Liver (tissue), 8 donors: ENCODE measurements at regions not wholly inside any gene's neighbourhood (a gene's known extent, or its start where the extent isn't known, plus 50 kb on each side); places are given as distances from the start of the nearest gene placed in this dataset.

Experiments
- DNase-seq: peaks from one replicate; pipeline ENCODE4 v3.0.0-alpha.2; 2017; ENCODE audit warnings: low spot score
- H3K27ac ChIP-seq, 2 donors: one replicate each; pipeline ENCODE4 v1.7.0; 2013; ENCODE audit warnings: inconsistent platforms in 2 of 2, low read length in 2 of 2, control low read depth in 1 of 2, low read depth in 1 of 2, mild to moderate bottlenecking in 1 of 2
- H3K27me3 ChIP-seq, 4 donors: one replicate each; pipeline versions ENCODE4 v1.6.1 to v1.7.0; 2013; ENCODE audit warnings: low read length in 3 of 4, inconsistent platforms in 1 of 4, mild to moderate bottlenecking in 1 of 4, moderate library complexity in 1 of 4; ENCODE audit not compliant: control insufficient read depth in 4 of 4, insufficient read depth in 4 of 4
- H3K36me3 ChIP-seq, 4 donors: one replicate each; pipeline versions ENCODE4 v1.6.1 to v1.7.0; 2013; ENCODE audit warnings: low read length in 3 of 4, mild to moderate bottlenecking in 3 of 4, low read depth in 1 of 4, moderate library complexity in 1 of 4; ENCODE audit not compliant: control insufficient read depth in 4 of 4, insufficient read depth in 3 of 4
- H3K4me1 ChIP-seq, 4 donors: one replicate each; pipeline versions ENCODE4 v1.6.1 to v1.7.0; 2013; ENCODE audit warnings: low read length in 3 of 4, mild to moderate bottlenecking in 3 of 4, moderate library complexity in 1 of 4; ENCODE audit not compliant: control insufficient read depth in 4 of 4, insufficient read depth in 4 of 4
- H3K4me3 ChIP-seq, 3 donors: one replicate each; pipeline versions ENCODE4 v1.6.1 to v1.7.0; 2013; ENCODE audit warnings: low read length in 3 of 3, control low read depth in 1 of 3, low read depth in 1 of 3, mild to moderate bottlenecking in 1 of 3
- H3K9ac ChIP-seq, 2 donors: one replicate each; pipeline ENCODE4 v1.7.0; 2013; ENCODE audit warnings: low read length in 2 of 2, mild to moderate bottlenecking in 2 of 2, moderate library complexity in 2 of 2, control low read depth in 1 of 2, low read depth in 1 of 2
- H3K9me3 ChIP-seq, 4 donors: one replicate each; pipeline versions ENCODE4 v1.6.1 to v1.7.0; 2013; ENCODE audit warnings: low read length in 3 of 4; ENCODE audit not compliant: control insufficient read depth in 4 of 4
- EGR1 ChIP-seq, 2 donors: IDR thresholded peaks; 2 replicates each; pipeline ENCODE4 v1.6.1; 2016 to 2018; ENCODE audit warnings: antibody characterized with exemption in 2 of 2, low read depth in 2 of 2
- FOXA1 ChIP-seq: IDR thresholded peaks from 2 replicates; pipeline ENCODE4 v1.6.1; 2016; ENCODE audit warnings: antibody characterized with exemption
- FOXA2 ChIP-seq: IDR thresholded peaks from 2 replicates; pipeline ENCODE4 v1.6.1; 2016; ENCODE audit warnings: antibody characterized with exemption
- GABPA ChIP-seq, 2 donors: IDR thresholded peaks in 1 of 2; conservative IDR thresholded peaks in 1 of 2; 2 replicates each; pipeline ENCODE4 v1.6.1; 2016; ENCODE audit warnings: antibody characterized with exemption in 2 of 2, mild to moderate bottlenecking in 1 of 2, moderate library complexity in 1 of 2
- HNF4A ChIP-seq, 2 donors: conservative IDR thresholded peaks; 2 replicates each; pipeline ENCODE4 v1.6.1; 2016; ENCODE audit warnings: antibody characterized with exemption in 2 of 2, mild to moderate bottlenecking in 2 of 2
- HNF4G ChIP-seq: IDR thresholded peaks from 2 replicates; pipeline ENCODE4 v1.6.1; 2016; ENCODE audit warnings: antibody characterized with exemption
- JUND ChIP-seq, 2 donors: IDR thresholded peaks; 2 replicates each; pipeline ENCODE4 v1.6.1; 2016; ENCODE audit warnings: antibody characterized with exemption in 2 of 2
- NR2F2 ChIP-seq: IDR thresholded peaks from 2 replicates; pipeline ENCODE4 v1.6.1; 2016; ENCODE audit warnings: antibody characterized with exemption
- RAD21 ChIP-seq, 2 donors: IDR thresholded peaks; 2 replicates each; pipeline ENCODE4 v1.6.1; 2016; ENCODE audit warnings: antibody characterized with exemption in 2 of 2, mild to moderate bottlenecking in 2 of 2
- RXRA ChIP-seq, 2 donors: IDR thresholded peaks; 2 replicates each; pipeline ENCODE4 v1.6.1; 2017 to 2018; ENCODE audit warnings: antibody characterized with exemption in 2 of 2, mild to moderate bottlenecking in 1 of 2
- SP1 ChIP-seq: IDR thresholded peaks from 2 replicates; pipeline ENCODE4 v1.6.1; 2018; ENCODE audit warnings: antibody characterized with exemption, mild to moderate bottlenecking
- TAF1 ChIP-seq: conservative IDR thresholded peaks from 2 replicates; pipeline ENCODE4 v1.6.1; 2016; ENCODE audit warnings: antibody characterized with exemption, mild to moderate bottlenecking
- YY1 ChIP-seq: IDR thresholded peaks from 2 replicates; pipeline ENCODE4 v1.6.1; 2016; ENCODE audit warnings: antibody characterized with exemption, mild to moderate bottlenecking
- ZBTB33 ChIP-seq: IDR thresholded peaks from 2 replicates; pipeline ENCODE4 v1.6.1; 2016; ENCODE audit warnings: antibody characterized with exemption
- WGBS: extraction: QIAGEN DNeasy Blood & Tissue Kit; methylation state at CpG from one replicate; pipeline ENCODE4 v1.1.7; 2013; 5-methylcytosine and 5-hydroxymethylcytosine counted together
- TF ChIP-seq, protein P1 (sequence below): IDR thresholded peaks from 2 replicates; pipeline ENCODE4 v1.6.1; 2016; ENCODE audit warnings: antibody characterized with exemption, mild to moderate bottlenecking
- TF ChIP-seq, protein P2 (sequence below): fragments of 150-350 bp; IDR thresholded peaks from 2 replicates; pipeline ENCODE4 v1.5.1; 2017; ENCODE audit warnings: improper control_type of control experiment, low read depth, low read length; ENCODE audit not compliant: missing input control
- TF ChIP-seq, protein P3 (sequence below): IDR thresholded peaks from 2 replicates; pipeline ENCODE4 v1.6.1; 2016; ENCODE audit warnings: antibody characterized with exemption
- TF ChIP-seq, protein P4 (sequence below): IDR thresholded peaks from 2 replicates; pipeline ENCODE4 v1.6.1; 2016; ENCODE audit warnings: antibody characterized with exemption
- donor health status: healthy.
- donor health status: healthy.
- donor health status: healthy.
- donor health status: healthy.
- donor health status: healthy.

- WGBS = 98% methylated on average over 4 of the region's 4 CpGs
- Histone ChIP-seq H3K27me3 (no peaks in the 10 kb centered on the region), H3K9ac (no peak overlapping the region), H3K36me3 (no peaks in the 10 kb centered on the region), H3K4me3 (no peak overlapping the region), H3K27ac (no peak overlapping the region), H3K4me1 (no peaks in the 10 kb centered on the region), H3K9me3 (peaks cover 0 to 1% (median 0%) of the 10 kb centered on the region in 4 donors)
- TF ChIP-seq, protein P1, sequence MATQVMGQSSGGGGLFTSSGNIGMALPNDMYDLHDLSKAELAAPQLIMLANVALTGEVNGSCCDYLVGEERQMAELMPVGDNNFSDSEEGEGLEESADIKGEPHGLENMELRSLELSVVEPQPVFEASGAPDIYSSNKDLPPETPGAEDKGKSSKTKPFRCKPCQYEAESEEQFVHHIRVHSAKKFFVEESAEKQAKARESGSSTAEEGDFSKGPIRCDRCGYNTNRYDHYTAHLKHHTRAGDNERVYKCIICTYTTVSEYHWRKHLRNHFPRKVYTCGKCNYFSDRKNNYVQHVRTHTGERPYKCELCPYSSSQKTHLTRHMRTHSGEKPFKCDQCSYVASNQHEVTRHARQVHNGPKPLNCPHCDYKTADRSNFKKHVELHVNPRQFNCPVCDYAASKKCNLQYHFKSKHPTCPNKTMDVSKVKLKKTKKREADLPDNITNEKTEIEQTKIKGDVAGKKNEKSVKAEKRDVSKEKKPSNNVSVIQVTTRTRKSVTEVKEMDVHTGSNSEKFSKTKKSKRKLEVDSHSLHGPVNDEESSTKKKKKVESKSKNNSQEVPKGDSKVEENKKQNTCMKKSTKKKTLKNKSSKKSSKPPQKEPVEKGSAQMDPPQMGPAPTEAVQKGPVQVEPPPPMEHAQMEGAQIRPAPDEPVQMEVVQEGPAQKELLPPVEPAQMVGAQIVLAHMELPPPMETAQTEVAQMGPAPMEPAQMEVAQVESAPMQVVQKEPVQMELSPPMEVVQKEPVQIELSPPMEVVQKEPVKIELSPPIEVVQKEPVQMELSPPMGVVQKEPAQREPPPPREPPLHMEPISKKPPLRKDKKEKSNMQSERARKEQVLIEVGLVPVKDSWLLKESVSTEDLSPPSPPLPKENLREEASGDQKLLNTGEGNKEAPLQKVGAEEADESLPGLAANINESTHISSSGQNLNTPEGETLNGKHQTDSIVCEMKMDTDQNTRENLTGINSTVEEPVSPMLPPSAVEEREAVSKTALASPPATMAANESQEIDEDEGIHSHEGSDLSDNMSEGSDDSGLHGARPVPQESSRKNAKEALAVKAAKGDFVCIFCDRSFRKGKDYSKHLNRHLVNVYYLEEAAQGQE = no peak
- no peak for TF ChIP-seq HNF4A (conservative IDR thresholded peaks at IDR 0.05)
- no peak for TF ChIP-seq NR2F2
- no peak for TF ChIP-seq RXRA (IDR thresholded peaks at IDR 0.05)
- no peak for TF ChIP-seq HNF4G
- TF ChIP-seq, protein P2, sequence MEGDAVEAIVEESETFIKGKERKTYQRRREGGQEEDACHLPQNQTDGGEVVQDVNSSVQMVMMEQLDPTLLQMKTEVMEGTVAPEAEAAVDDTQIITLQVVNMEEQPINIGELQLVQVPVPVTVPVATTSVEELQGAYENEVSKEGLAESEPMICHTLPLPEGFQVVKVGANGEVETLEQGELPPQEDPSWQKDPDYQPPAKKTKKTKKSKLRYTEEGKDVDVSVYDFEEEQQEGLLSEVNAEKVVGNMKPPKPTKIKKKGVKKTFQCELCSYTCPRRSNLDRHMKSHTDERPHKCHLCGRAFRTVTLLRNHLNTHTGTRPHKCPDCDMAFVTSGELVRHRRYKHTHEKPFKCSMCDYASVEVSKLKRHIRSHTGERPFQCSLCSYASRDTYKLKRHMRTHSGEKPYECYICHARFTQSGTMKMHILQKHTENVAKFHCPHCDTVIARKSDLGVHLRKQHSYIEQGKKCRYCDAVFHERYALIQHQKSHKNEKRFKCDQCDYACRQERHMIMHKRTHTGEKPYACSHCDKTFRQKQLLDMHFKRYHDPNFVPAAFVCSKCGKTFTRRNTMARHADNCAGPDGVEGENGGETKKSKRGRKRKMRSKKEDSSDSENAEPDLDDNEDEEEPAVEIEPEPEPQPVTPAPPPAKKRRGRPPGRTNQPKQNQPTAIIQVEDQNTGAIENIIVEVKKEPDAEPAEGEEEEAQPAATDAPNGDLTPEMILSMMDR = no peak
- no peak for TF ChIP-seq YY1
- no peak for TF ChIP-seq EGR1 (IDR thresholded peaks at IDR 0.05; ENCODE audit: low read depth in 2 of 2)
- TF ChIP-seq FOXA2 = no peak
- TF ChIP-seq JUND (IDR thresholded peaks at IDR 0.05) = no peak
- no peak for TF ChIP-seq RAD21 (IDR thresholded peaks at IDR 0.05)
- TF ChIP-seq, protein P3, sequence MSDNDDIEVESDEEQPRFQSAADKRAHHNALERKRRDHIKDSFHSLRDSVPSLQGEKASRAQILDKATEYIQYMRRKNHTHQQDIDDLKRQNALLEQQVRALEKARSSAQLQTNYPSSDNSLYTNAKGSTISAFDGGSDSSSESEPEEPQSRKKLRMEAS = no peak
- TF ChIP-seq GABPA (IDR thresholded peaks at IDR 0.05 in 1 of 2, conservative IDR thresholded peaks at IDR 0.05 in 1 of 2) = no peak
- no peak for TF ChIP-seq ZBTB33
- TF ChIP-seq SP1 = no peak
- no peak for TF ChIP-seq FOXA1
- TF ChIP-seq TAF1 = no peak
- TF ChIP-seq, protein P4, sequence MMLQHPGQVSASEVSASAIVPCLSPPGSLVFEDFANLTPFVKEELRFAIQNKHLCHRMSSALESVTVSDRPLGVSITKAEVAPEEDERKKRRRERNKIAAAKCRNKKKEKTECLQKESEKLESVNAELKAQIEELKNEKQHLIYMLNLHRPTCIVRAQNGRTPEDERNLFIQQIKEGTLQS = no peak
- DNase-seq = no peak
These were observed 66.8 kb upstream of the CTLA4 start for GRCh38 chr2:203800783-203801182.
